Left forelimb (tissue), 1 donor: ENCODE measurements at regions not wholly inside any gene's neighbourhood (a gene's known extent, or its start where the extent isn't known, plus 50 kb on each side); places are given as distances from the start of the nearest gene placed in this dataset.
"Not testable (repeated sequence)": the region's sequence is repeated elsewhere in the genome, so short reads cannot be mapped to it uniquely, and the experiment has no call there.

Experiments used
- DNase-seq: peaks from one replicate; pipeline ENCODE4 v3.0.0-alpha.2; 2018; ENCODE audit warnings: low spot score

DNA sequence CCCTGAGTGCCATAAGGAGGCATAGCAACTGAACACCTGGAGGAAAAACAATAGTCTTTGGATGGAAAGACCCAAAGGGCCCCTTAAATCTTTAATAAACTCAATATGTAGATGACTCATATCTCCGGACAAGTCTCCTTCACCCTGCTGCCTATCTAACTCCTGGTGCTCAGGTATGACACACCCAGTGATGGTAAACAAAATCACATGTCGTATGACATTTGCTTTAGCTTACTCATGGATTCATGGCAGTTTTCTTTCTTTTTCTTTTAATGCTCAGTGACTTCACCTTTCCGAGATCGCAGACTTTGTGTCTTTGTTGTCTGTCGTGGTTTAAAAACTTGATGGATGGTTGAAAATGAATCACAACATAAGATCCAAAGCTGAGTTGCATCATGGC, 208.5 kb upstream of the PROX1 start:
- DNase-seq, result no peak

DNA sequence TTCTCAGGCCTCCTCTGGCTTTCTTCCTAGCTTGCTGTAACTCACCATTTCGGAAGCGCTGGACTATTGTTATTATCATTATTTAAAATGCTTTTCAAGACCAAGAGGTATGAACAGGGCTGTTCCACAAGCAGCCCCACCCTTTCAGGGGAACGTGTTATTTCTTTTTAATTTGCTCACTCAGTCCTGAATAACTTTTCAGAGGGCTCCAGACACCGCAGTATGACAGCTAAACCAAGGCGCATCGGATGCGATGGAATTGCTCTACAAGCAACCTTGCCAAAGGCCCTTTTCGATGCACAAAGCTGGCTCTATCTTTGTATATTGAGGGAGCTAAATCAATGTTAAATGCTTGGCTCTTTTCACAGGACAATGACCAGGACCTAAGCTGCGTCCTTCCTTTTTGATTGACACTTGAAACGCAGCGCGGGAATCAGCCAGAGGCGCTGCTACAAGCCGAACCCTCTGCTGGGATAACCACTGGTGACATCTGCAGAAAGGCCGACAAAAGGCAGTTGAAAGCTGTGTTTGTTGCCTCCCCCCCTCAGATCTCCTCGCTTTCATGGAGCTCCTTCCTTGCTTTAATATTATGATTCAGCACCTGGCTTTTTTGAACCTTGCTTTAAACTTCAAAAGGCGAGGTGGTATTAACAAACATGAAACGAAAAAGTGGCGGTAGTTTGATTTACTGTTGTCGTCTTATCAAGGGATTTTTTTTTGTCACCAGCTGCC, 204.7 kb upstream of the PROX1 start:
- DNase-seq, result no peak

DNA sequence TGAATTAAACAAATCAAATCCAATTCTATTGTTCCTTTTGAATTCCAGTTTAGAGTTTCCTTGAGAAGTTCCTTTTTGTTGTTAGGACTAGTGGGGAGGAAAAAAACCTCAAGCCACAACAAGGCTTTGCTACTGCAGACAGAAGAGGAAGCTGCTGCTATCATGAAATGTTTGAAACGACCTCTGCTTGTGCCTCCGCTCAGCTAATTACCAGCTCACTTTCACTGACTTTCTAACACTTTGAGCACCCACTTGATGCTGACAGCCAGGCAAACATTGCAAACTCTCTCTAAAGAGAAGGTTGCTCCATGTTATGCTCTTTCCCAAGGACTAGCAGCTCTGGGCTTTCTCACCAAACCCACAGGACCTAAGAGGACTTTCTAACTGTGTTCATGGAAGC, 203.9 kb upstream of the PROX1 start:
- no peak for DNase-seq

DNA sequence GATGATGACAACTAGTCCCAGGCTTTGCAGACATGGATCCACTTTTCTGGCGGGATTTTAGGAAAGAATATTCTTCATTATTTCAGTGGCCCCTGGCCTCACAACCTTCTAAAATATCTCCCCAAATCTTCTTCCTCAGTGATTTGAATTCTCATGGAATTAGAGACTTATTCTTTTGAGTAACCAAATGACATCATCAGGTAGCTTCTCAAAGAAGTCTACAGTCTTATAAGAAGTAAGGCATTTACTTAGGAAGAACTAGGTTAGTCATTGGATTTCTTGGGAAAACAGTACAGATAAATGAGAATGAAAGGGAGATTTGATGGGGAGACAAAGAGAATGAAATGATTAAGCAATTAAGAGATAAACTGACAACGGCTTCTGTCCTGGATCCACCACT, 201.1 kb upstream of the PROX1 start:
- DNase-seq, result no peak

DNA sequence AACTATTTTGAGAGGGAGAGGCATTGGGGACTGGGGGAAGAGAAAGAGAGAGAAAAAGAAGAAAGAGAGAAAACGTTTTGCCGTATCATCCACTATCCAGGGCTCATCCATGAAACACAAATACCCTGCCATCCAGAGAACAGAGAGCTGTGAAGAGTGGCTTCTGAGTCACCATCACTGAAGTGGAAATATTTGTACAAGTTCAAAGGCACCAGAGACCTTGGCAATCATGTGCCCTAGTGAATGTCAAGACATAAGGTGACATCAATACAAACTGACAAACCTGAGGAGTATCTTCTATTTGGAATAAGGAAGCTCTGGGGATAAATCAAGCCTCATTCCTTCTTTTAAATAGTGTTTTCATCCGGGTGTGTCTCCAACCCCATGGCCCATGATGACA, 197.2 kb upstream of the PROX1 start:
- no peak for DNase-seq

DNA sequence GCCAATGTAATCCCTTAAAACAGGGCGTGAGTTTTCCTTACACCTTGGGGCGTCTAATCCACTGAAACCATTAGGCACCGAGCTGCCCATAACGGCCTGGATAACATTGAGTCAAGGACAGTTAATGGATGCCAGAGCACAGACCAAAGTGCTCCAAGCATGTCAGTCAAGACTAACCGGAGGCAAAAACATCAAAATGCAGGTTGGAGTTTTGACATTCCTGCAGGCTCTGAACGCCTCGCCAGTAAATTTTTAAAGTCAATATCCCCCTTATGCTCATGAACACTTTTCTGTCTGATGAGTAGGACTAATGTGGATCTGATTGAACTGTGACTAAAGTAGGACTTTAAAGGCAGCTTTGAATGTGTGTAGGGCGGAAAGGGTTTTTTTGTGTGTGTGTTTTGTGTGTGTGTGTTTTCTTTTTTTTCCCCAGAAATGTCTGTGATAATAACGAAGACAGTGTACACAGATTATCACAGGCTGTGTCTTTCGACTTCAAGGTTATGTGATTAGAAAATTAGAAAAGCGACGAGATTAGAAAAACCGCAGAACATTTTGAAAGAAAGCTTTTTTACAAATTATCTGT, 194.2 kb upstream of the PROX1 start:
- no peak for DNase-seq

DNA sequence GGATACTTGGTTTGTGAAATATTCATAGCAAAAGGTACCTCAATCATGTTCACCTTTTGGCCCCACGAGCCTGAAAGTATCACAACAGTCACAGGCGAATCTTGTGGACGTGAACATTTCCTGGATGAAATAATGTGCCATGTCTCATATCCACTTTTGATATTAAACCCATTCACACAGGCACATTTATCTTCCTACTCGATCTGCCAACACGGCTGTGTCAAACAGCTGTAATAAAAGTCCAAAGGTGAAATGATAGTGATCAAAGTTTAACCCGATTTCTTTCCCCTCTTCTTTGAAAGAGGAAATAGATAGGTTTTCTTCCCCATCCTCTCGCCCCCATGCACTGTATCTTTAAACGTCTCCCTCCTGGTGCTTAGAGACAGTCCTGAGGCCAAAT, 191.2 kb upstream of the PROX1 start:
- DNase-seq, result no peak

DNA sequence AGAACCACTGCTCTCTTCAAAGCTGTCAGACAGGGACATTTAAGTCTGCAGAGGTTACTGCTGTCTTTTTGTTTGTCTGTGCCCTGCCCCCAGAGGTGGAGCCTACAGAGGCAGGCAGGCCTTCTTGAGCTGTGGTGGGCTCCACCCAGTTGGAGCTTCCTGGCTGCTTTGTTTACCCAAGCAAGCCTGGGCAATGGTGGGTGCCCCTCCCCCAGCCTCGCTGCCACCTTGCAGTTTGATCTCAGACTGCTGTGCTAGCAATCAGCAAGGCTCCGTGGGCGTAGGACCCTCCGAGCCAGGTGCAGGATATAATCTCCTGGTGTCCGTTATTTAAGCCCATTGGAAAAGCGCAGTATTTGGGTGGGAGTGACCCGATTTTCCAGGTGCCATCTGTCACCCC, 179.5 kb upstream of the PROX1 start:
- DNase-seq, result not testable (repeated sequence)

DNA sequence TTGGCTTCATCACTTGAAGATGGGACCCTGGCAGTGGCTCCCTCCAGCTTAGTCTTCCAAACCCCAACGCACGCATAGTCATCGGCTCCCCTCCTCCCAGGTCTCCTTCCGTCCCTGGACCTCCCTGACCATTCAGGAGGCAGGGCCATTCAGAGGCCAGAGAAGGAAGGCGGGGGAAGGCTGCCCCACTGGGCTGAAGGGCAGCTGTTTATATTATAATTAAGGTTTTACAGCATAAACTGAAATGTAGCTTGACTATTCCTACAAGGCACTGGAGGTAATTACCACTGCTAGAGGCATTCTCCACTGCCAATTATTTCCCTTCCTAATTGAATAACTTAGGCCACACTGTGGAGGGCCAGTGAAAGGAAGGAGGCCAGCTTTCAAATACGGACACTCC, 170.6 kb upstream of the PROX1 start:
- no peak for DNase-seq

DNA sequence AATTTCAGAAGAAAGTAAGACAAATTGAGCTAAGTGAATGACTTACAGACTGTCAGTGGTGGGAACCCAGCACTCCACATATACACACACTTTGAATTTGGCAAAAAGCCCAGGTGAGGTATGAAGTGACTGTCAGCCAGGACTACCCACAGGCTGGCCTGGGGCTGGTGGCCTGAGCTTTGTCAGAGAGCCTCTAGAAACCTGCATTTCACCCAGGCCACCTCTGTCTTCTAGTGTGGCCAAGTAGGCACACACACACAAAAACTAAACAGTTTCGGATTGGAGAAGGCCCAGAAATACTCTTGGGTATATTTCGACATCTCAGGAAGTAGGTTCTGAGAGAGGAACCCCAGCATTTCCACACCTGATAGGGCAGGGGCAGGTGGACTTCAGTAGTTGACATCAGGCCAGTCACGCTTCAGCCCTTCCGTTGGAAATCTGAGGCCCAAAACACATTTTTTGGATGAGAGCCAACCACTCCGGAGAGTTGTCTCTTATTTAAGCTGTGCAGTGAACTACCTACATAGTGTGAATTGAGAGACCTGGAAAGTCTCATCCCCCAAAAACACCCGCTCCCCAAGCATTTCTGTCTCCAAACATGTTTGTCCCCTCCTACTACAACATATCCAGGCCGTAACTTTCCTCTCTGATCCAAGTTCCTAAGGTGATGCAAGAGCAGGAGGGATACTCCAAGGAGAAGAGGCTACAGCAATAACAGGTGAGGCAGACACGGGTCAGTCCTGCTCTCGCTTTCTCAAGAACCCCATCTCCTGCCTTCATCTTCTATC, 167.2 kb upstream of the PROX1 start:
- no peak for DNase-seq

DNA sequence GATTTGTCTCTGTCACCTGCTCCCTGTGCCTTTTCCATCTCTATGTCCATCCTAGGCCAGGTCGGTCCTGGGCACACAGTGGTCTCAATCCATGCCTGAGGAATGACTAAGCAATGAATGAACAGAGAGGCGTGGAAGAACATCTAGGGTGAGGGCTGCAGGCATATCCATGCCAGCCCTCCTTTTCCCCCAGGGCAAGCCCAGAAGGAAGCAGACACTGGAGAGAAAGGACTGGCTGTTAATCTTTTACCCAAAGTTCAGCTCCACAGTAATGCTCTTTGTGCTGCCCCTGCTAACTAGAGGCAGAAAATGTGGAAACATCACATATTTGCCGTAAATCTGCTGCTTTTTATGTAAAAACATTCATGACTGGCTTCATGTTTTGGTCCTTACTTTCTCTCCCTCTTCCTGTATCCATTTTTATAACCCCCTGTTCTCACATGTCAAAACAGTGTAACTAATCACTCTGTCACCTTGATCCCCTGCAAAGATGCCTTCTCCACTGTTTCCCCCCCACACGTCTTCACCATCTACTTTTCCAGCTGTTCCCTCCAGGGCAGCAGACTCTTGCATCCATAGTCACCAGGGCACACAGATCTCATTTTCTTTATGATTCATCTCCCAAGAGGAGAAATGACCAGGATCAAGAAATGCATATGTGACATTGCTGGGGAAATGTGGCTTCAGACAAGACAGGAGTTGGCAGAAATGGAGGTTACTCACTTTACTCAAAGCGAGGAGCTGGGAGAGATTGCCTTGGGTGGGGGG, 166.4 kb upstream of the PROX1 start:
- DNase-seq, result no peak

DNA sequence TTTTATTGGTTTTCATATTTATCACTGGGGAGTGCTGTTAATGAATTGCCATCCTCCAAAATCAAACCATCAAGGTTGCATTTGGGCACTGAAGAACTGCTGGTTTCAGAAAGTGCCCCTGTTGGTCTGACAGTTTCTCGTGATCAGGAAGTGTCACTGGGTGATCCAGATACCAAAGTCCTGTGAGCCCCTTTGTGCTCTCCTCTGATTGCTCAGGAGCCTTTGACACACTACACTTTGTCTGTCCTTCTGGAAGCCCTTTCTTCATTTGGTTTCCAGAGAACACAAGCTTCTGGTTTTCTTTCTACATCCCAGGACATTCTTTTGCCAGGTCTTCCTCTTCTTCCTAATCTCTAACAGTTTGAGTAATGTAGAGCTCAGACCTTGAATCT, 165.8 kb upstream of the PROX1 start:
- no peak for DNase-seq

DNA sequence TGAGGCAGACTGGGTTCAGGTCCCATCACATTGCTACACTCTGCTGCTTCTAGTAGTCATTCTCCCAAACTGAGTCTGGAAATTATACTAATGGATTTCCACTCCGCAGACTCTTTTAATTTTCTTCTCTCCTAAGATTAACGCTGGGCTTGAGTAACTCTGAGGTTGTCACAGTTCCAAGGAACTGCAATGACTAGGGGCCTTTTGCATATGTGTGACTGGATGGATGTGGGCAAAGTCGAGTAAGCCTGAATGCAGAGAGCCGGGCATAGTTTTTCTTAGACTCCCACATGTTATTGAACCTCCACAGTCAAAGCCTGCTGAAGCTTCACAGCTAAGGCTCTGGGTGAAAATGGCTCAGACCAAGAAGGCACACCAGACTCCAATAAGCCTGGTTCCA, 160.9 kb upstream of the PROX1 start:
- no peak for DNase-seq

DNA sequence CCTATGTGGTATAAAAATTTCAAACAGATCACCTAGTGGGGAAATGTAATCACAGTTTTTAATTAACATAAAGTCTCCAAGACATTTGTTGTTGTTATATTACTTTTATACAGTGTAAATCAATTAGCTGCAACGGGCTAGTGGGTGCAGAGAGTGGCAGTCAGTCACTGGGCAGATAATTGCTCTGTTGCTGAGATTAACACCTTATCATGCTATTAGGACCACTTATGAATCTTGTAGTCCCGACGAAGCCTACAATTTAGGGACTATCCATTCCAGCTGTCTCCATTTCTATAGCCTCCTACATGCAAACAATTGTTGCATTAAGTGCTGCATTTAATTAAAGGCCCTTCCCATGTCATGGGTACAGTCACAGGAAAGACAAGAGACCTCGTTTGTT, 158.9 kb upstream of the PROX1 start:
- no peak for DNase-seq

DNA sequence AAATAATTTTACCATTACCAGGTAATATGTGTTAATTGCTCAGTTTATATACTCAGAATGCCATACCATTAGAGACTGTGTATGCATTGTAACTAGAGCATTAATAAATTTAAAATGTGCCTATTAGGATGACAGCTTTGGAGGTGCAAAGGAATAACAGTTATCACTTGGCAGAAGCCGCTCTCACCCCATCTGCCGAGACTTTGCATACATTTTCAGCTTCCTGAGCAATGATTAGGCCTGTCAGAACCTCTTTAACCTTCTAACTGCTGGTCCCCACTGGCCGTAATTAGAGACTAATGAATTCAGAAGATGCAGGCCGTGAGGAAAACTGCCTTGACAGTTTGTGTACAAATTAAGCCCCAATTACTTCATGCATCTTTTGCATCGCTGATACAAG, 158.0 kb upstream of the PROX1 start:
- no peak for DNase-seq

DNA sequence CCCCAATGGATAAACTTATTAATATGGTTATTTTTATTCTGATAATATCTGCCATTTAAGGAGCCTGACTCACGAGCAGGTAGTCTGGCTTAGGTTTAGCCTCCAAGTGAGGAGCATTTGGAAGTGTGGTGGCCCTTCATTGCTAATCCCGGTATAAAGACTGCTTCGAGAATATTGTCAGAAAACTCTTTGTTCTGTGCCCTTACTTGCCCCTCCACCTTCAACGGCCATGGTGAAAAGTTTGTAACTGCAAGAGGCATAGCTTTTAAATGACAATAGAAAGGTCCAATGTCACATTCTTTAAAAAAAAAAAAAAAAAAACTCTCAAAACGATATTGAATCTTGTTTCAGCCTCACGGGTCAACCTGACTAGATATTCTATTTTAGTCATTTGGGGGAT, 157.4 kb upstream of the PROX1 start:
- no peak for DNase-seq

DNA sequence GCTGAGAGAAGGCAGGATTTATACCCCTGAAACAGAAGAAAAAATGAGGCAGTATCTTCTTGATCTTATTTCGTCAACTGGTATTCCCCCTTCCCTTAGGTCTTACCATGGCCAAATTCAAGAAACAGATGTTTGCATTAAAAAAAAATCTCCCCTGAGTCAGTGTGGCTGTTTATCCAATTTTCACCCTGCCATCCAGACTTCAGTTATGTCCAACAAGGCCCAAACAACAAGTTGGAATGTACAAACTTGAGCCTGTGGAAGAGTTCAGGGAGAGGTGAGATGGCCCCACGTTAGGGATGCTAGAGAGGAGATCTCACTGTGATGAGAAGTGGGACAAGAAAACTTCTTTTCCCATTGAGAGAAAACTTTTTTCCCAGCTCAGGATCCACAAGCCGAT, 147.2 kb upstream of the PROX1 start:
- DNase-seq, result no peak

DNA sequence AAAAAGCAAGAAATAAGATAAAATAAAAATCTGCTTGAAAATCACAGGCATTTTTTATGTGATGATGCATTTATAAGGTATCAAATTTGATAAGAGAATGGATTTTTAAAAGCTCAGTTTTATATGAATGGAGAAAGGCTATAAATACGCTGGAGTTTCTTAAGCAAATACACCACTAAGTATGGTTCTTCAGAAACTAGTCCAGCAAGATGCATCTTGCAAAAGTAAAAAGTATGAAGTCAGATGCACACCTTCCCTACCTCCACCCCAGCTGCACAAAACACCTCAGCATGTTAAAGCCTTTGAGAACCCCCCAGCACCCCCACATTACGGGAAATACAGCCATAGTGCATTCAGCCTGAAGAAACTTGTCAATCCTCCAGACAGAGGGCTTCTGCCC, 143.1 kb upstream of the PROX1 start:
- DNase-seq, result no peak

DNA sequence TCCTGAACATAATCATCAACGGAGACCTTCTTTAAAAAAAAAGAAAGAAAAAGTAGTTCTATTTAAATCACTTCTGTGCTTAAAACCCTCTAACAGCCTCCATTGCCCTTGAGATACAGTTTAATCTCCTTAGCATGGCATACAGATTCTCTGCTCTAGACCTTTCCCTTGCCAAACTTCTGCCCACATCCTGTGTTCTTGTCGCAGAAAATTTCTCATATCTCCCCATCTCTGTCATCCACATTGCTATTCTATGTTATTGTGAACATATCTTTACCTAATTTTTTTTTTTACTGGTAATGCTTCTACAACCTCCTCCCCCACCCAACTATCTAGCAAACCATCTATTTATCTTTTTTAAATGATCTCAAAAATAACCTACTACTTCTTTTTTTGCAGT, 135.7 kb upstream of the PROX1 start:
- no peak for DNase-seq

DNA sequence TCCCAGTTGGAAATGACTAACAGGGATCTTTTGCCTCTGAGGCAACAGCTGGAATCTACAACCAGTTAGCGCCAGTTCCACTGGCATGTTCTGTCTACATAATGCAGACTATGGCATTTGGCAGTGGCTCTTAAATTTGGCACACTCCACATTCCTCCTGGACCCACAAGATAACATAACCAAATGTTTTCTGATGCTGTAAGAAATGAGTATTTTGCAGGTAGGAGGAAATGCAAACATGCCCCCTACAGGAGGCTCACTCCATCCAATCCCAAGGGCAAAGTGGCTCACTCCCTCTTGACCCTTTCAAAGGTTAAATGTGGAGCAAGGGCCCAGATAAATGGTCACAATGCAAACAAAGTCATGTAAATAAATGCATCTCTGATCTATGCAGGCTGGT, 129.2 kb upstream of the PROX1 start:
- no peak for DNase-seq

DNA sequence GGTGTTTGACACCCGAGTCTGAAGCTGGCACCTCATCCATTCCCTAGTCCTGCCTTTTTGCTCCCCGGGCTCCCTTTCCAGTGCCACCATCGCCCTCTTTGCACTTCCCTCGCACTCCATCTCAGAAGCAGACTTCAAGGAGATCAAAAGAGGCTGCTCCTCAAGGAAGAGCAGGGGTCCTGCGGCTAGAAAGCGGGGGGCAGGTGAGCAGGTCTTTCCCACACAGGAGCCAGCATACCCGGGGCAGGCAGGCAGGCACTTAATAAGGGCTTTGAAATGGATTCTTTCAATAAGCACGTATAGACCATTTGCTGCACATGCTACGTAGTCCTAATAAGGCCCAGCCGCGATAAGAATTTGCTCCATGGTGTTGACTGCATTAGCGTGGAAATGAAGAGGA, 125.9 kb upstream of the PROX1 start:
- DNase-seq, result no peak

DNA sequence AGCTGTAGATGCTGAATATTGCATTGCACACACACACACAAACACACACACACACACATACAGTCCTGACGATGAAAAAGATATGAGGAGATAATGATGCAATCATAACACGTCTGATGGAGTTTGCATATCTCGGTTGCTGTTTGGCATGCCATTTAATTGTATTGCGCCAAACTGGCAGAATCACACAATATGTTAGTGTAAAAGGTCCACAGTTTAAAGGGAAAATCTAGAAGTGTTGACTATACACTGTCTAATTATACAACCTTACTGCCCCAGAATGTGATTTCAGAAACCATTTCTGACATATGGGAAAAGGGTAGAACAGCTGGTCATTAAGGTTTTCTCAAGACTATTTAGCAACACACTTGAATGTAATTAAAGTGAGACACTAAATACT, 123.7 kb upstream of the PROX1 start:
- DNase-seq, result no peak

DNA sequence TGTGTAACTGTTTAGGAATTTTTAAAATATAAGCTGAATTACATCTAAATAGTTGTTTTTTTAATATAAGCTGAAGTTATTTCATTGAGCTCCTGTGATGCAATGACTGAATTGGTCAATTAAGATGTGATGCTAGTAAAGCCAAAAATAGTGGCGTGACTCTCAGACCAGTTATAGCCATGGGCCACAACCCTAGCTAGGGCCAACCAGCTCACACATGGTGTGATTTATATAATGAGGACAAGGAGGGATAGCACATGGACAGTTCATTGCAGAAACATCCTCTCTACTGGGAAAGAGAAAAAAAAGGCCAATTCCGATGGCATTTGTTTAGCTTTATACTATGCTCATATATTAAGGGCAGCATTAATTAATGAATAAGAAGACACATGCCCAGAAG, 119.3 kb upstream of the PROX1 start:
- no peak for DNase-seq
